ENCODE measurements at regions not wholly inside any gene's neighbourhood (a gene's known extent, or its start where the extent isn't known, plus 50 kb on each side); places are given as distances from the start of the nearest gene placed in this dataset.
A peak's percentile ranks its signal among the peaks of the same experiment; 100 is the strongest.

DNA sequence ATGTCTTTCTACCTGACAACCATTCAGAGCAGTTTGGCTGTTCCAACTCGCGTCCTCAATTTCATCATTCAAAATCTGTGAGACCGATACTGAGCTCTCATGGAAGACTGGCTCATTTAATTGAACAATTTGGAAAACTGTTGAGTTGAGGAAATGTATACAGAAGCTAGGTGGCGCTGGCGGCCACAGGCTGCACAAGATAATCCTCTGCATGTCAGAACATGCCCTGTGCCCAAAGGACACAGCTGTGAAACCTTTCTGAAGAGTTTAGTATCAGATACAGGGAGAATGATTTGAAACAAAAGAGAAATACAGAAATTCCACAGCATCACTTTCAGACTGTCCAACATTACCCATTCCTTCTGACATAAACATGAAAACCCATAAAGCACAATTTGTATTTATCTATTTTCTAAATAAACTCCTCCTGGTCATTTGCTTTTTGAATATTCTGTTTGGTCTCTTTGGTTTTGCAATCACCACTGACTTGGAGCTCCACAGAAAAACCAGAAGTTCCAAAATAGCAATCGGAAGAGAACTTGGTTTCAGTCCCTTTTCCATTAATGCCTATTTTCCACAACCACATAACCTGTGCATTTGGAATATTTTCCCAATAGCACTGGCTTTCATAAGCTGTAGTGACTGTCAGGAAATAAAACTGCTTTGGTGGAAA lies 192.8 kb downstream of the MAP2K6 start (continued):
- TF ChIP-seq, protein P1, sequence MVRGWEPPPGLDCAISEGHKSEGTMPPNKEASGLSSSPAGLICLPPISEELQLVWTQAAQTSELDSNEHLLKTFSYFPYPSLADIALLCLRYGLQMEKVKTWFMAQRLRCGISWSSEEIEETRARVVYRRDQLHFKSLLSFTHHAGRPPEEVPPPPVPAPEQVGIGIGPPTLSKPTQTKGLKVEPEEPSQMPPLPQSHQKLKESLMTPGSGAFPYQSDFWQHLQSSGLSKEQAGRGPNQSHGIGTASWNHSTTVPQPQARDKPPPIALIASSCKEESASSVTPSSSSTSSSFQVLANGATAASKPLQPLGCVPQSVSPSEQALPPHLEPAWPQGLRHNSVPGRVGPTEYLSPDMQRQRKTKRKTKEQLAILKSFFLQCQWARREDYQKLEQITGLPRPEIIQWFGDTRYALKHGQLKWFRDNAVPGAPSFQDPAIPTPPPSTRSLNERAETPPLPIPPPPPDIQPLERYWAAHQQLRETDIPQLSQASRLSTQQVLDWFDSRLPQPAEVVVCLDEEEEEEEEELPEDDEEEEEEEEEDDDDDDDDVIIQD (CRISPR knock-in tag; IDR thresholded peaks at IDR 0.05; ENCODE audit: low read depth), result 0 out of 2 replicates have a peak, but pooled peaks have one; percentile 34
- TF ChIP-seq BCL6 (CRISPR knock-in tag; IDR thresholded peaks at IDR 0.05), result 0 out of 2 replicates have a peak, but pooled peaks have one; percentile 15
- TF ChIP-seq ZNF121 (CRISPR knock-in tag; IDR thresholded peaks at IDR 0.05), result 0 out of 2 replicates have a peak, but pooled peaks have one; percentile 22
- TF ChIP-seq, protein P2, sequence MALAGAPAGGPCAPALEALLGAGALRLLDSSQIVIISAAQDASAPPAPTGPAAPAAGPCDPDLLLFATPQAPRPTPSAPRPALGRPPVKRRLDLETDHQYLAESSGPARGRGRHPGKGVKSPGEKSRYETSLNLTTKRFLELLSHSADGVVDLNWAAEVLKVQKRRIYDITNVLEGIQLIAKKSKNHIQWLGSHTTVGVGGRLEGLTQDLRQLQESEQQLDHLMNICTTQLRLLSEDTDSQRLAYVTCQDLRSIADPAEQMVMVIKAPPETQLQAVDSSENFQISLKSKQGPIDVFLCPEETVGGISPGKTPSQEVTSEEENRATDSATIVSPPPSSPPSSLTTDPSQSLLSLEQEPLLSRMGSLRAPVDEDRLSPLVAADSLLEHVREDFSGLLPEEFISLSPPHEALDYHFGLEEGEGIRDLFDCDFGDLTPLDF (CRISPR knock-in tag; IDR thresholded peaks at IDR 0.05), result no peak
- no peak for TF ChIP-seq RBM22 (optimal IDR thresholded peaks at IDR 0.05; ENCODE audit: low read length)
- no peak for TF ChIP-seq HDAC2 (CRISPR knock-in tag; IDR thresholded peaks at IDR 0.05)
- peak; percentile 63 for TF ChIP-seq CBX1 (IDR thresholded peaks at IDR 0.05; ENCODE audit: low read depth)
- no peak for TF ChIP-seq RARA (CRISPR knock-in tag; IDR thresholded peaks at IDR 0.05)
- TF ChIP-seq SRF (IDR thresholded peaks at IDR 0.05; ENCODE audit: low read depth, low read length), result no peak
- no peak for TF ChIP-seq SALL1 (CRISPR knock-in tag; IDR thresholded peaks at IDR 0.05)
- no peak for TF ChIP-seq HMG20B (CRISPR knock-in tag; conservative IDR thresholded peaks at IDR 0.05)
- no peak for TF ChIP-seq KDM5B (CRISPR knock-in tag; IDR thresholded peaks at IDR 0.05; ENCODE audit: borderline replicate concordance)
- no peak for TF ChIP-seq ZNF382 (CRISPR knock-in tag; IDR thresholded peaks at IDR 0.05; ENCODE audit: borderline replicate concordance)
- TF ChIP-seq, protein P3, sequence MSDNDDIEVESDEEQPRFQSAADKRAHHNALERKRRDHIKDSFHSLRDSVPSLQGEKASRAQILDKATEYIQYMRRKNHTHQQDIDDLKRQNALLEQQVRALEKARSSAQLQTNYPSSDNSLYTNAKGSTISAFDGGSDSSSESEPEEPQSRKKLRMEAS (IDR thresholded peaks at IDR 0.05), result peak; percentile 33; the same call in 1 of the 2 replicates
- TF ChIP-seq SNAI1 (CRISPR knock-in tag; IDR thresholded peaks at IDR 0.05; ENCODE audit: borderline replicate concordance), result no peak
- no peak for TF ChIP-seq ZNF598 (CRISPR knock-in tag; IDR thresholded peaks at IDR 0.05; ENCODE audit: borderline replicate concordance)
- TF ChIP-seq, protein P4, sequence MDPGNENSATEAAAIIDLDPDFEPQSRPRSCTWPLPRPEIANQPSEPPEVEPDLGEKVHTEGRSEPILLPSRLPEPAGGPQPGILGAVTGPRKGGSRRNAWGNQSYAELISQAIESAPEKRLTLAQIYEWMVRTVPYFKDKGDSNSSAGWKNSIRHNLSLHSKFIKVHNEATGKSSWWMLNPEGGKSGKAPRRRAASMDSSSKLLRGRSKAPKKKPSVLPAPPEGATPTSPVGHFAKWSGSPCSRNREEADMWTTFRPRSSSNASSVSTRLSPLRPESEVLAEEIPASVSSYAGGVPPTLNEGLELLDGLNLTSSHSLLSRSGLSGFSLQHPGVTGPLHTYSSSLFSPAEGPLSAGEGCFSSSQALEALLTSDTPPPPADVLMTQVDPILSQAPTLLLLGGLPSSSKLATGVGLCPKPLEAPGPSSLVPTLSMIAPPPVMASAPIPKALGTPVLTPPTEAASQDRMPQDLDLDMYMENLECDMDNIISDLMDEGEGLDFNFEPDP (CRISPR knock-in tag; conservative IDR thresholded peaks at IDR 0.05), result no peak
- TF ChIP-seq, protein P5, sequence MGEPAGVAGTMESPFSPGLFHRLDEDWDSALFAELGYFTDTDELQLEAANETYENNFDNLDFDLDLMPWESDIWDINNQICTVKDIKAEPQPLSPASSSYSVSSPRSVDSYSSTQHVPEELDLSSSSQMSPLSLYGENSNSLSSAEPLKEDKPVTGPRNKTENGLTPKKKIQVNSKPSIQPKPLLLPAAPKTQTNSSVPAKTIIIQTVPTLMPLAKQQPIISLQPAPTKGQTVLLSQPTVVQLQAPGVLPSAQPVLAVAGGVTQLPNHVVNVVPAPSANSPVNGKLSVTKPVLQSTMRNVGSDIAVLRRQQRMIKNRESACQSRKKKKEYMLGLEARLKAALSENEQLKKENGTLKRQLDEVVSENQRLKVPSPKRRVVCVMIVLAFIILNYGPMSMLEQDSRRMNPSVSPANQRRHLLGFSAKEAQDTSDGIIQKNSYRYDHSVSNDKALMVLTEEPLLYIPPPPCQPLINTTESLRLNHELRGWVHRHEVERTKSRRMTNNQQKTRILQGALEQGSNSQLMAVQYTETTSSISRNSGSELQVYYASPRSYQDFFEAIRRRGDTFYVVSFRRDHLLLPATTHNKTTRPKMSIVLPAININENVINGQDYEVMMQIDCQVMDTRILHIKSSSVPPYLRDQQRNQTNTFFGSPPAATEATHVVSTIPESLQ (CRISPR knock-in tag; conservative IDR thresholded peaks at IDR 0.05), result no peak
- TF ChIP-seq EEA1 (CRISPR knock-in tag; IDR thresholded peaks at IDR 0.05; ENCODE audit: borderline replicate concordance), result no peak
- TF ChIP-seq ZNF331 (CRISPR knock-in tag; IDR thresholded peaks at IDR 0.05), result peak; percentile 67; the same call in 1 of the 2 replicates
- TF ChIP-seq, protein P6, sequence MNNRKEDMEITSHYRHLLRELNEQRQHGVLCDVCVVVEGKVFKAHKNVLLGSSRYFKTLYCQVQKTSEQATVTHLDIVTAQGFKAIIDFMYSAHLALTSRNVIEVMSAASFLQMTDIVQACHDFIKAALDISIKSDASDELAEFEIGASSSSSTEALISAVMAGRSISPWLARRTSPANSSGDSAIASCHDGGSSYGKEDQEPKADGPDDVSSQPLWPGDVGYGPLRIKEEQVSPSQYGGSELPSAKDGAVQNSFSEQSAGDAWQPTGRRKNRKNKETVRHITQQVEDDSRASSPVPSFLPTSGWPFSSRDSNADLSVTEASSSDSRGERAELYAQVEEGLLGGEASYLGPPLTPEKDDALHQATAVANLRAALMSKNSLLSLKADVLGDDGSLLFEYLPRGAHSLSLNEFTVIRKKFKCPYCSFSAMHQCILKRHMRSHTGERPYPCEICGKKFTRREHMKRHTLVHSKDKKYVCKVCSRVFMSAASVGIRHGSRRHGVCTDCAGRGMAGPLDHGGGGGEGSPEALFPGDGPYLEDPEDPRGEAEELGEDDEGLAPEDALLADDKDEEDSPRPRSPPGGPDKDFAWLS (CRISPR knock-in tag; IDR thresholded peaks at IDR 0.05; ENCODE audit: borderline replicate concordance), result no peak
- no peak for TF ChIP-seq SRSF4 (IDR thresholded peaks at IDR 0.05; ENCODE audit: low read depth, low read length, poor library complexity, severe bottlenecking)

All from HepG2 (cell line).